B cell (primary cell): ENCODE measurements at regions not wholly inside any gene's neighbourhood (a gene's known extent, or its start where the extent isn't known, plus 50 kb on each side); places are given as distances from the start of the nearest gene placed in this dataset.

ENCODE experiments used
- ATAC-seq: fragments of 200-7000 bp; cut with Tn5 transposase; one replicate; pipeline ENCODE4 v1.10.0; 2021; ENCODE audit warnings: low read depth, mild to moderate bottlenecking, moderate number of reproducible peaks, moderate library complexity
- CTCF ChIA-PET: fragments of 350-600 bp; sonication (Branson Sonifier 250); formaldehyde crosslinking; loops from one replicate; lab custom pipeline; 2021; ENCODE audit warnings: antibody characterized with exemption, inconsistent platforms; lab: Charles Lee
- POLR2A ChIA-PET: fragments of 350-600 bp; sonication (Branson Sonifier 250); formaldehyde crosslinking; loops from one replicate; lab custom pipeline; 2021; ENCODE audit warnings: antibody characterized with exemption; lab: Charles Lee
- DNase-seq: peaks from one replicate; pipeline ENCODE4 v3.0.0; 2013
- H2AFZ ChIP-seq: 2 replicates; pipeline ENCODE4 v1.6.1; 2012; ENCODE audit warnings: mild to moderate bottlenecking, low read depth, low read length; ENCODE audit not compliant: insufficient read depth, poor library complexity, severe bottlenecking
- H3K27ac ChIP-seq, 2 donors: 1 replicate in 1 of 2; 2 replicates in 1 of 2; pipeline ENCODE4 v1.5.1; 2012 to 2013; ENCODE audit warnings: low read length in 2 of 2, mild to moderate bottlenecking in 2 of 2, moderate library complexity in 1 of 2
- H3K27me3 ChIP-seq, 4 experiments: fragments of 200-600 bp in 1 of 4; sonication (generic) in 1 of 4; replicated peaks in 1 of 4; 1 replicate in 2 of 4; 2 replicates in 2 of 4; pipeline versions ENCODE4 v1.6.1 to v1.7.0; 2013 to 2016; ENCODE audit warnings: low read length in 3 of 4, mild to moderate bottlenecking in 2 of 4, mixed read lengths in 1 of 4, moderate library complexity in 1 of 4; ENCODE audit not compliant: insufficient read depth in 4 of 4, control insufficient read depth in 3 of 4; ENCODE audit errors: control extremely low read depth in 1 of 4
- H3K36me3 ChIP-seq, 2 experiments: replicated peaks in 1 of 2; 1 replicate in 1 of 2; 2 replicates in 1 of 2; pipeline versions ENCODE4 v1.6.1 to v1.7.1; 2013; ENCODE audit warnings: low read length in 1 of 2; ENCODE audit not compliant: insufficient read depth in 2 of 2, control insufficient read depth in 1 of 2; ENCODE audit errors: control extremely low read depth in 1 of 2, extremely low read depth in 1 of 2
- H3K4me1 ChIP-seq, 2 donors: fragments of 200-600 bp in 1 of 2; sonication (generic) in 1 of 2; 1 replicate in 1 of 2; 2 replicates in 1 of 2; pipeline versions ENCODE4 v1.5.1 to v1.6.1; 2013 to 2017; ENCODE audit warnings: low read length in 2 of 2; ENCODE audit not compliant: control insufficient read depth in 2 of 2, insufficient read depth in 2 of 2
- H3K4me2 ChIP-seq: replicated peaks from 2 replicates; pipeline ENCODE3; 2012; ENCODE audit warnings: mild to moderate bottlenecking, low read depth, low read length; ENCODE audit not compliant: poor library complexity, severe bottlenecking
- H3K4me3 ChIP-seq, 5 experiments: fragments of 200-600 bp in 1 of 5; sonication (generic) in 1 of 5; 1 replicate in 3 of 5; 2 replicates in 2 of 5; pipeline versions ENCODE4 v1.5.1 to v1.7.0; 2011 to 2016; ENCODE audit warnings: low read length in 4 of 5, mild to moderate bottlenecking in 4 of 5, low read depth in 2 of 5, control low read depth in 1 of 5, moderate library complexity in 1 of 5; ENCODE audit not compliant: insufficient read depth in 1 of 5; ENCODE audit errors: control extremely low read depth in 1 of 5, extremely low read depth in 1 of 5
- H3K79me2 ChIP-seq: fragments of 200-600 bp; sonication (generic); one replicate; pipeline ENCODE4 v1.6.0; 2016; ENCODE audit warnings: low read length; ENCODE audit not compliant: control insufficient read depth, insufficient read depth
- H3K9ac ChIP-seq: fragments of 200-600 bp; sonication (generic); 2 replicates; pipeline ENCODE4 v1.6.1; 2017; ENCODE audit warnings: mild to moderate bottlenecking, low read length, moderate library complexity
- H3K9me3 ChIP-seq, 3 donors: one replicate each; pipeline versions ENCODE4 v1.6.1 to v1.7.1; 2013; ENCODE audit warnings: low read length in 2 of 3; ENCODE audit not compliant: control insufficient read depth in 2 of 3, insufficient read depth in 1 of 3; ENCODE audit errors: control extremely low read depth in 1 of 3
- H4K20me1 ChIP-seq: 2 replicates; pipeline ENCODE4 v1.6.0; 2012; ENCODE audit warnings: mild to moderate bottlenecking, low read length; ENCODE audit not compliant: insufficient read depth, control insufficient read depth, poor library complexity, severe bottlenecking
- H3K27ac Mint-ChIP-seq: one replicate; pipeline ENCODE4 v1.8.0; 2021; ENCODE audit warnings: mixed read lengths
- H3K27me3 Mint-ChIP-seq: one replicate; pipeline ENCODE4 v1.8.0; 2021; ENCODE audit warnings: mixed read lengths
- H3K4me1 Mint-ChIP-seq: one replicate; pipeline ENCODE4 v1.8.0; 2021; ENCODE audit warnings: mixed read lengths
- H3K4me3 Mint-ChIP-seq: one replicate; pipeline ENCODE4 v1.8.0; 2021; ENCODE audit warnings: mixed read lengths
- H3K9me3 Mint-ChIP-seq: one replicate; pipeline ENCODE4 v1.8.0; 2022; ENCODE audit warnings: mixed read lengths; ENCODE audit not compliant: insufficient read depth
- EZH2 ChIP-seq: IDR thresholded peaks from 2 replicates; pipeline ENCODE4 v1.6.1; 2012; ENCODE audit warnings: borderline replicate concordance, low read depth, mild to moderate bottlenecking, moderate library complexity, low read length; ENCODE audit not compliant: insufficient read depth, poor library complexity, severe bottlenecking
- WGBS: methylation state at CpG from one replicate; pipeline ENCODE4 v1.1.5; 2013; ENCODE audit warnings: missing lambda C conversion rate; ENCODE audit not compliant: insufficient coverage; 5-methylcytosine and 5-hydroxymethylcytosine counted together
- intact Hi-C: fragments of 100-400 bp; cut with micrococcal nuclease; formaldehyde crosslinking; loops from one replicate; pipeline ENCODE4 v1.10.0; 2022
- TF ChIP-seq, protein P1 (sequence below): fragments of 200-600 bp; IDR thresholded peaks from one replicate; pipeline ENCODE4 v1.8.0; 2022; ENCODE audit warnings: antibody characterized with exemption, mild to moderate bottlenecking

DNA sequence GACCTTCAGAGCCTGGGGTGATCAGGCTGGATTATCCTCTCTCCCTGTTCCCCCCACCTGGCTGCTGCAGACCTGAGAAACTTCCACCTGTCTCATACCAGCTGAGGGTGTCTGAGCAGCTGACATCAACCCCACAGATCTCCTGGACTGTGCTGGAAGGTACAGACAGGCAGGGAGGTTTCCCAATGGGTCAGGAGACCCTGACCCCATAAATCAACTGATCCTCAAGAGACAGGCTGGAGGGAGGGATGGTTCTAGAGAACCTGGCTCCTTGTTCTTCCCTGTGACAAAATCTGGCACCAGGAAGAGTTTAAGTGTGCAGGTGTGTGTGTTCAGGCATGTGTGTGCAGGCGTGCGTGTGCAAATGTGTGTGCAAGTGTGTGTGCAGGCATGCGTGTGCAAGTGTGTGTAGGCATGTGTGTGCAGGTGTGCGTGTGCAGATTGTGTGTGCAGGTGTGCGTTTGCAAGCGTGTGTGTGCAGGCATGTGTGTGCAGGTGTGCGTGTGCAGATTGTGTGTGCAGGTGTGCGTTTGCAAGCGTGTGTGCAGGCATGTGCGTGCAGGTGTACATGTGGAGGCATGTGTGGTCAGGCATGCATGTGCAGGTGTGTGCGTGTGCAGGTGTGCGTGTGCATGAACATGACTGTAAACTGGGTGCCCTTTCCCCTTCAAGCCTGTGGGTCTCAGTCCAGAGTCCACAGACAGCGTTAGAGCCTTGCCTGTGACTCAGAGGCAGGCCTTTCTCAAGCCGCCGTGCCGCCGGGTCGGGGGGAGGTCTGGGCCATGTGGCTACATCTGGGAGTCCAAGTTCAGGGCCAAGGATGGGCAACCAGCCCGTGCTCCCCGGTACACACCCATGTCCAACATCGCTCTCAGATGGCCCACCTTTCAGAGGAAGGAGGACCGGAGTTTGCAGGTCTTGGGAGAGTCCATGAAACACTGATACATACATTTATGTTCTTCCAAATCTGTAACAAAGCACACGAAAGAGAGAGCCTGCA lies 50.1 kb upstream of the ELN start:
- Histone ChIP-seq H3K4me3 (no peak overlapping the region), H3K79me2 (no peaks in the 10 kb centered on the region), H3K27me3 (peaks cover 0 to 5% (median 1%) of the 10 kb centered on the region in 4 experiments), H3K27ac (no peak overlapping the region), H3K36me3 (no peaks in the 10 kb centered on the region), H3K4me1 (peaks cover 4 to 11% of the 10 kb centered on the region in 2 donors), H3K9ac (no peak overlapping the region), H3K4me2 (no peak overlapping the region), H2AFZ (no peak overlapping the region), H4K20me1 (no peaks in the 10 kb centered on the region), H3K9me3 (no peaks in the 10 kb centered on the region)
- H3K27ac Mint-ChIP-seq, result no peak overlapping the region
- H3K4me1 Mint-ChIP-seq, result peaks cover 8% of the 10 kb centered on the region
- ATAC-seq, result no peak
- DNase-seq, result no peak
- no peak overlapping the region for H3K4me3 Mint-ChIP-seq
- ChIA-PET POLR2A (no interaction called here), CTCF (interaction anchor here (1.6 kb wide), 1 partner anchor 49 kb away, joined by 4 read pairs; no protein-coding TSS in a partner anchor)
- H3K27me3 Mint-ChIP-seq, result peaks cover 11% of the 10 kb centered on the region
- intact Hi-C loops, result no loop called here
- TF ChIP-seq, protein P1, sequence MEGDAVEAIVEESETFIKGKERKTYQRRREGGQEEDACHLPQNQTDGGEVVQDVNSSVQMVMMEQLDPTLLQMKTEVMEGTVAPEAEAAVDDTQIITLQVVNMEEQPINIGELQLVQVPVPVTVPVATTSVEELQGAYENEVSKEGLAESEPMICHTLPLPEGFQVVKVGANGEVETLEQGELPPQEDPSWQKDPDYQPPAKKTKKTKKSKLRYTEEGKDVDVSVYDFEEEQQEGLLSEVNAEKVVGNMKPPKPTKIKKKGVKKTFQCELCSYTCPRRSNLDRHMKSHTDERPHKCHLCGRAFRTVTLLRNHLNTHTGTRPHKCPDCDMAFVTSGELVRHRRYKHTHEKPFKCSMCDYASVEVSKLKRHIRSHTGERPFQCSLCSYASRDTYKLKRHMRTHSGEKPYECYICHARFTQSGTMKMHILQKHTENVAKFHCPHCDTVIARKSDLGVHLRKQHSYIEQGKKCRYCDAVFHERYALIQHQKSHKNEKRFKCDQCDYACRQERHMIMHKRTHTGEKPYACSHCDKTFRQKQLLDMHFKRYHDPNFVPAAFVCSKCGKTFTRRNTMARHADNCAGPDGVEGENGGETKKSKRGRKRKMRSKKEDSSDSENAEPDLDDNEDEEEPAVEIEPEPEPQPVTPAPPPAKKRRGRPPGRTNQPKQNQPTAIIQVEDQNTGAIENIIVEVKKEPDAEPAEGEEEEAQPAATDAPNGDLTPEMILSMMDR, result no peak
- no peak for TF ChIP-seq EZH2
- H3K9me3 Mint-ChIP-seq, result no peaks in the 10 kb centered on the region
- WGBS, result 92% methylated on average over 22 of the region's 23 CpGs
